VCaP (cell line): ENCODE measurements at regions not wholly inside any gene's neighbourhood (a gene's known extent, or its start where the extent isn't known, plus 50 kb on each side); places are given as distances from the start of the nearest gene placed in this dataset.

Experiments
- H3K27ac ChIP-seq: fragments of 450-650 bp; 2 replicates; pipeline ENCODE4 v1.5.1; 2017
- CTCF ChIP-seq: fragments of 450-650 bp; conservative IDR thresholded peaks from 2 replicates; pipeline ENCODE4 v1.5.1; 2017; ENCODE audit warnings: mild to moderate bottlenecking, moderate library complexity

GRCh38 chr5:13246053-13246452 is 698.4 kb downstream of the DNAH5 start:
- no peak for TF ChIP-seq CTCF
- H3K27ac ChIP-seq, result no peak overlapping the region

GRCh38 chr5:13244151-13244550 is 700.3 kb downstream of the DNAH5 start:
- no peak overlapping the region for H3K27ac ChIP-seq
- TF ChIP-seq CTCF, result no peak

- no peak for TF ChIP-seq CTCF
Observed at GRCh38 chr5:13227513-13227912, 717.0 kb downstream of the DNAH5 start.

GRCh38 chr5:13218518-13218917 is 726.0 kb downstream of the DNAH5 start:
- peak; percentile 78 for TF ChIP-seq CTCF
- H3K27ac ChIP-seq, result no peak overlapping the region

More at GRCh38 chr5:13227513-13227912, 717.0 kb downstream of the DNAH5 start:
- no peak overlapping the region for H3K27ac ChIP-seq

GRCh38 chr5:13217636-13218035 is 726.9 kb downstream of the DNAH5 start:
- no peak for TF ChIP-seq CTCF
- H3K27ac ChIP-seq, result no peak overlapping the region

- TF ChIP-seq CTCF, result no peak
- no peak overlapping the region for H3K27ac ChIP-seq
Observed at GRCh38 chr5:13215806-13216205, 728.7 kb downstream of the DNAH5 start.

- no peak overlapping the region for H3K27ac ChIP-seq
- TF ChIP-seq CTCF, result no peak
Observed at GRCh38 chr5:13215370-13215769, 729.1 kb downstream of the DNAH5 start.

GRCh38 chr5:13214182-13214581 is 730.3 kb downstream of the DNAH5 start:
- no peak for TF ChIP-seq CTCF
- no peak overlapping the region for H3K27ac ChIP-seq
